SK-N-SH (cell line): ENCODE measurements at regions not wholly inside any gene's neighbourhood (a gene's known extent, or its start where the extent isn't known, plus 50 kb on each side); places are given as distances from the start of the nearest gene placed in this dataset.

Experiments used
- CTCF ChIA-PET: fragments of 300-600, 350-600 bp; formaldehyde crosslinking; extraction: SDS; loops from one replicate; lab custom pipeline; 2021; lab: Yijun Ruan, JAX
- POLR2A ChIA-PET: fragments of 350-600 bp; sonication (Branson Sonifier 250); formaldehyde crosslinking; extraction: SDS; loops from one replicate; lab custom pipeline; 2020; ENCODE audit warnings: antibody characterized with exemption, inconsistent platforms; lab: Yijun Ruan, JAX
- DNase-seq: peaks from one replicate; pipeline ENCODE4 v3.0.0; 2012
- H2AFZ ChIP-seq: fragments of 200-600 bp; sonication (generic); 2 replicates; pipeline ENCODE4 v1.8.1; 2016; ENCODE audit warnings: antibody characterized with exemption, mild to moderate bottlenecking, low read depth
- H3F3A ChIP-seq: fragments of 200-600 bp; sonication (generic); replicated peaks from 2 replicates; pipeline ENCODE3; 2016; ENCODE audit warnings: antibody characterized with exemption, mild to moderate bottlenecking; ENCODE audit not compliant: insufficient read depth
- H3K27ac ChIP-seq, 2 experiments: fragments of 200-500 bp in 1 of 2; fragments of 200-600 bp in 1 of 2; sonication (Bioruptor generic) in 1 of 2; sonication (generic), shearing (Covaris generic) in 1 of 2; 2 replicates each; pipeline versions ENCODE4 v1.5.1 to v1.6.1; 2014 to 2016; ENCODE audit warnings: low read depth in 2 of 2, inconsistent platforms in 1 of 2, low read length in 1 of 2, mild to moderate bottlenecking in 1 of 2, mixed read lengths in 1 of 2
- H3K27me3 ChIP-seq: fragments of 200-600 bp; sonication (generic), shearing (Covaris generic); 2 replicates; pipeline ENCODE4 v1.6.1; 2016; ENCODE audit warnings: mixed run types; ENCODE audit not compliant: insufficient read depth
- H3K36me3 ChIP-seq, 2 experiments: fragments of 200-500 bp in 1 of 2; fragments of 200-600 bp in 1 of 2; sonication (Bioruptor generic) in 1 of 2; sonication (generic) in 1 of 2; replicated peaks in 1 of 2; 2 replicates each; pipeline versions ENCODE3 to v1.5.1; 2014 to 2016; ENCODE audit warnings: low read length in 1 of 2, mild to moderate bottlenecking in 1 of 2; ENCODE audit not compliant: insufficient read depth in 2 of 2, control insufficient read depth in 1 of 2
- H3K4me1 ChIP-seq, 2 experiments: fragments of 200-500 bp in 1 of 2; fragments of 200-600 bp in 1 of 2; sonication (Bioruptor generic) in 1 of 2; sonication (generic), shearing (Covaris generic) in 1 of 2; 2 replicates each; pipeline versions ENCODE4 v1.5.1 to v1.6.1; 2014 to 2016; ENCODE audit warnings: low read depth in 1 of 2, low read length in 1 of 2, mixed run types in 1 of 2; ENCODE audit not compliant: insufficient read depth in 2 of 2, control insufficient read depth in 1 of 2
- H3K4me2 ChIP-seq: fragments of 200-600 bp; sonication (generic), shearing (Covaris generic); 2 replicates; pipeline ENCODE4 v1.6.1; 2017; ENCODE audit warnings: mixed run types
- H3K4me3 ChIP-seq, 2 experiments: fragments of 200-500 bp in 1 of 2; fragments of 200-600 bp in 1 of 2; sonication (Bioruptor generic) in 1 of 2; sonication (generic), shearing (Covaris generic) in 1 of 2; 2 replicates each; pipeline versions ENCODE4 v1.5.1 to v1.8.1; 2014 to 2016; ENCODE audit warnings: low read depth in 2 of 2, inconsistent platforms in 1 of 2, low read length in 1 of 2, mild to moderate bottlenecking in 1 of 2, mixed read lengths in 1 of 2, moderate library complexity in 1 of 2
- H3K79me2 ChIP-seq: fragments of 200-600 bp; sonication (generic); 2 replicates; pipeline ENCODE4 v1.8.1; 2017; ENCODE audit warnings: mild to moderate bottlenecking; ENCODE audit not compliant: insufficient read depth
- H3K9ac ChIP-seq: fragments of 200-600 bp; sonication (generic); 2 replicates; pipeline ENCODE4 v1.6.1; 2017; ENCODE audit warnings: mixed run types
- H3K9me2 ChIP-seq: fragments of 200-600 bp; sonication (generic); 2 replicates; pipeline ENCODE4 v1.6.1; 2017; ENCODE audit warnings: mixed run types
- H3K9me3 ChIP-seq: fragments of 200-600 bp; sonication (generic); 2 replicates; pipeline ENCODE4 v1.6.1; 2017; ENCODE audit warnings: mixed run types, mild to moderate bottlenecking, moderate library complexity
- H4K20me1 ChIP-seq: fragments of 200-600 bp; sonication (generic); 2 replicates; pipeline ENCODE4 v1.6.1; 2017; ENCODE audit warnings: mild to moderate bottlenecking, mixed run types; ENCODE audit not compliant: insufficient read depth
- CHD2 ChIP-seq: fragments of 150-350 bp; IDR thresholded peaks from 2 replicates; pipeline ENCODE4 v1.6.1; 2018; ENCODE audit warnings: low read length; ENCODE audit not compliant: partially characterized antibody
- ELF1 ChIP-seq: IDR thresholded peaks from 2 replicates; pipeline ENCODE4 v1.4.0; 2012
- FOSL2 ChIP-seq: IDR thresholded peaks from 2 replicates; pipeline ENCODE4 v1.4.0; 2012; ENCODE audit warnings: low read depth, mild to moderate bottlenecking, moderate library complexity, borderline replicate concordance
- FOXM1 ChIP-seq: IDR thresholded peaks from 2 replicates; pipeline ENCODE4 v1.4.0; 2012; ENCODE audit warnings: low read depth, mild to moderate bottlenecking
- GABPA ChIP-seq: IDR thresholded peaks from 2 replicates; pipeline ENCODE4 v1.4.0; 2012; ENCODE audit warnings: low read depth, mild to moderate bottlenecking
- IRF3 ChIP-seq: fragments of 150-350 bp; IDR thresholded peaks from 2 replicates; pipeline ENCODE4 v1.6.1; 2016; ENCODE audit warnings: mild to moderate bottlenecking, low read depth, low read length
- MEF2A ChIP-seq: IDR thresholded peaks from 2 replicates; pipeline ENCODE4 v1.4.0; 2012; ENCODE audit warnings: low read depth, borderline replicate concordance
- MXI1 ChIP-seq: IDR thresholded peaks from 2 replicates; pipeline ENCODE4 v1.6.1; 2012; ENCODE audit warnings: mild to moderate bottlenecking, low read depth, low read length, improper control_type of control experiment
- NFIC ChIP-seq: IDR thresholded peaks from 2 replicates; pipeline ENCODE4 v1.4.0; 2012; ENCODE audit warnings: borderline replicate concordance
- REST ChIP-seq: IDR thresholded peaks from 2 replicates; pipeline ENCODE4 v1.6.1; 2012; ENCODE audit warnings: mild to moderate bottlenecking, low read depth, low read length, moderate library complexity
- SIN3A ChIP-seq: IDR thresholded peaks from 2 replicates; pipeline ENCODE4 v1.6.1; 2012; ENCODE audit warnings: low read depth, mild to moderate bottlenecking, low read length, moderate library complexity, borderline replicate concordance
- TAF1 ChIP-seq: IDR thresholded peaks from 2 replicates; pipeline ENCODE4 v1.6.1; 2012; ENCODE audit warnings: low read depth, mild to moderate bottlenecking, low read length, moderate library complexity, borderline replicate concordance
- TEAD4 ChIP-seq: IDR thresholded peaks from 2 replicates; pipeline ENCODE4 v1.4.0; 2012; ENCODE audit warnings: mild to moderate bottlenecking, borderline replicate concordance; ENCODE audit not compliant: insufficient read depth
- WGBS: methylation state at CpG from one replicate; pipeline ENCODE4 v1.1.6; 2017; ENCODE audit warnings: low lambda C conversion rate; 5-methylcytosine and 5-hydroxymethylcytosine counted together
- TF ChIP-seq, protein P1 (sequence below): IDR thresholded peaks from 2 replicates; pipeline ENCODE4 v1.4.0; 2012; ENCODE audit warnings: low read depth, borderline replicate concordance
- TF ChIP-seq, protein P2 (sequence below): fragments of 200-600 bp; sonication (generic); IDR thresholded peaks from 2 replicates; pipeline ENCODE4 v1.6.1; 2017; ENCODE audit warnings: antibody characterized with exemption, mild to moderate bottlenecking, moderate library complexity
- TF ChIP-seq, protein P3 (sequence below): IDR thresholded peaks from 2 replicates; pipeline ENCODE4 v1.4.0; 2012; ENCODE audit warnings: low read depth, borderline replicate concordance
- TF ChIP-seq, protein P4 (sequence below): fragments of 150-350 bp; IDR thresholded peaks from 2 replicates; pipeline ENCODE4 v1.6.1; 2017; ENCODE audit warnings: antibody characterized with exemption, low read length, low read depth, borderline replicate concordance

GRCh38 chr9:29001006-29001405, 1427.7 kb upstream of the C9orf72 start:
- no peaks in the 10 kb centered on the region; the same call in 1 of the 2 replicates for H4K20me1 ChIP-seq
- no peak overlapping the region for H3K27ac ChIP-seq
- no peak overlapping the region for H3K9ac ChIP-seq
- DNase-seq: no peak
- H3K79me2 ChIP-seq: peaks cover 33% of the 10 kb centered on the region; the same call in 1 of the 2 replicates
- WGBS: 78% methylated on average over 3 of the region's 3 CpGs
- H3K9me2 ChIP-seq: no peaks in the 10 kb centered on the region
- H3F3A ChIP-seq: peaks cover 7% of the 10 kb centered on the region
- H2AFZ ChIP-seq: no peak overlapping the region
- no peak overlapping the region for H3K4me2 ChIP-seq
- H3K27me3 ChIP-seq: no peaks in the 10 kb centered on the region
- no peak for TF ChIP-seq GABPA
- TF ChIP-seq NFIC: no peak
- no peak for TF ChIP-seq REST
- no peak for TF ChIP-seq TAF1
- TF ChIP-seq, protein P1, sequence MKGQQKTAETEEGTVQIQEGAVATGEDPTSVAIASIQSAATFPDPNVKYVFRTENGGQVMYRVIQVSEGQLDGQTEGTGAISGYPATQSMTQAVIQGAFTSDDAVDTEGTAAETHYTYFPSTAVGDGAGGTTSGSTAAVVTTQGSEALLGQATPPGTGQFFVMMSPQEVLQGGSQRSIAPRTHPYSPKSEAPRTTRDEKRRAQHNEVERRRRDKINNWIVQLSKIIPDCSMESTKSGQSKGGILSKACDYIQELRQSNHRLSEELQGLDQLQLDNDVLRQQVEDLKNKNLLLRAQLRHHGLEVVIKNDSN: no peak
- TF ChIP-seq IRF3: no peak
- TF ChIP-seq CHD2: no peak
- TF ChIP-seq, protein P2, sequence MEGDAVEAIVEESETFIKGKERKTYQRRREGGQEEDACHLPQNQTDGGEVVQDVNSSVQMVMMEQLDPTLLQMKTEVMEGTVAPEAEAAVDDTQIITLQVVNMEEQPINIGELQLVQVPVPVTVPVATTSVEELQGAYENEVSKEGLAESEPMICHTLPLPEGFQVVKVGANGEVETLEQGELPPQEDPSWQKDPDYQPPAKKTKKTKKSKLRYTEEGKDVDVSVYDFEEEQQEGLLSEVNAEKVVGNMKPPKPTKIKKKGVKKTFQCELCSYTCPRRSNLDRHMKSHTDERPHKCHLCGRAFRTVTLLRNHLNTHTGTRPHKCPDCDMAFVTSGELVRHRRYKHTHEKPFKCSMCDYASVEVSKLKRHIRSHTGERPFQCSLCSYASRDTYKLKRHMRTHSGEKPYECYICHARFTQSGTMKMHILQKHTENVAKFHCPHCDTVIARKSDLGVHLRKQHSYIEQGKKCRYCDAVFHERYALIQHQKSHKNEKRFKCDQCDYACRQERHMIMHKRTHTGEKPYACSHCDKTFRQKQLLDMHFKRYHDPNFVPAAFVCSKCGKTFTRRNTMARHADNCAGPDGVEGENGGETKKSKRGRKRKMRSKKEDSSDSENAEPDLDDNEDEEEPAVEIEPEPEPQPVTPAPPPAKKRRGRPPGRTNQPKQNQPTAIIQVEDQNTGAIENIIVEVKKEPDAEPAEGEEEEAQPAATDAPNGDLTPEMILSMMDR: no peak
- TF ChIP-seq, protein P3, sequence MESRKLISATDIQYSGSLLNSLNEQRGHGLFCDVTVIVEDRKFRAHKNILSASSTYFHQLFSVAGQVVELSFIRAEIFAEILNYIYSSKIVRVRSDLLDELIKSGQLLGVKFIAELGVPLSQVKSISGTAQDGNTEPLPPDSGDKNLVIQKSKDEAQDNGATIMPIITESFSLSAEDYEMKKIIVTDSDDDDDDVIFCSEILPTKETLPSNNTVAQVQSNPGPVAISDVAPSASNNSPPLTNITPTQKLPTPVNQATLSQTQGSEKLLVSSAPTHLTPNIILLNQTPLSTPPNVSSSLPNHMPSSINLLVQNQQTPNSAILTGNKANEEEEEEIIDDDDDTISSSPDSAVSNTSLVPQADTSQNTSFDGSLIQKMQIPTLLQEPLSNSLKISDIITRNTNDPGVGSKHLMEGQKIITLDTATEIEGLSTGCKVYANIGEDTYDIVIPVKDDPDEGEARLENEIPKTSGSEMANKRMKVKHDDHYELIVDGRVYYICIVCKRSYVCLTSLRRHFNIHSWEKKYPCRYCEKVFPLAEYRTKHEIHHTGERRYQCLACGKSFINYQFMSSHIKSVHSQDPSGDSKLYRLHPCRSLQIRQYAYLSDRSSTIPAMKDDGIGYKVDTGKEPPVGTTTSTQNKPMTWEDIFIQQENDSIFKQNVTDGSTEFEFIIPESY: no peak
- no peak for TF ChIP-seq MEF2A
- TF ChIP-seq FOXM1: no peak
- TF ChIP-seq TEAD4: no peak
- no peak for TF ChIP-seq SIN3A
- TF ChIP-seq ELF1: no peak
- TF ChIP-seq, protein P4, sequence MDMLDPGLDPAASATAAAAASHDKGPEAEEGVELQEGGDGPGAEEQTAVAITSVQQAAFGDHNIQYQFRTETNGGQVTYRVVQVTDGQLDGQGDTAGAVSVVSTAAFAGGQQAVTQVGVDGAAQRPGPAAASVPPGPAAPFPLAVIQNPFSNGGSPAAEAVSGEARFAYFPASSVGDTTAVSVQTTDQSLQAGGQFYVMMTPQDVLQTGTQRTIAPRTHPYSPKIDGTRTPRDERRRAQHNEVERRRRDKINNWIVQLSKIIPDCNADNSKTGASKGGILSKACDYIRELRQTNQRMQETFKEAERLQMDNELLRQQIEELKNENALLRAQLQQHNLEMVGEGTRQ: no peak
- TF ChIP-seq FOSL2: no peak
- no peak for TF ChIP-seq MXI1
- TF ChIP-seq, all 33 proteins: peak for 0
- POLR2A ChIA-PET: no interaction called here
- H3K9me3 ChIP-seq: no peaks in the 10 kb centered on the region
- H3K36me3 ChIP-seq: peaks cover 0 to 4% of the 10 kb centered on the region in 2 experiments
- H3K4me1 ChIP-seq: peaks cover 7 to 24% of the 10 kb centered on the region in 2 experiments; a peak in 3 of 4 replicates
- CTCF ChIA-PET: no interaction called here
- H3K4me3 ChIP-seq: no peak overlapping the region
